Spleen (tissue), 7 donors: ENCODE measurements at regions not wholly inside any gene's neighbourhood (a gene's known extent, or its start where the extent isn't known, plus 50 kb on each side); places are given as distances from the start of the nearest gene placed in this dataset.

ENCODE experiments used
- POLR2AphosphoS5 ChIP-seq, 3 donors: sonication (generic); formaldehyde crosslinking; IDR thresholded peaks; one replicate each; pipeline ENCODE4 v1.5.1; 2017; ENCODE audit warnings: antibody characterized with exemption in 3 of 3
- TF ChIP-seq, protein P1 (sequence below), 11 experiments: fragments of 200-600 bp in 7 of 11; fragments of 450-650 bp in 4 of 11; sonication (generic) in 4 of 11; IDR thresholded peaks in 8 of 11; conservative IDR thresholded peaks in 3 of 11; 1 replicate in 7 of 11; 2 replicates in 4 of 11; pipeline versions ENCODE4 v1.4.0 to v1.8.0; 2016 to 2021; ENCODE audit warnings: antibody characterized with exemption in 11 of 11, inconsistent platforms in 4 of 11, mild to moderate bottlenecking in 1 of 11
- donor health status: DM: no; HTN: no; CAD: no; lungs with moderate emphysema.
- donor health status: DM: no; HTN: no; CAD: no.
- donor health status: DM: no; HTN: no; CAD: no.

GRCh38 chr10:64096941-64097340, 575.7 kb downstream of the REEP3 start:
- TF ChIP-seq, protein P1, sequence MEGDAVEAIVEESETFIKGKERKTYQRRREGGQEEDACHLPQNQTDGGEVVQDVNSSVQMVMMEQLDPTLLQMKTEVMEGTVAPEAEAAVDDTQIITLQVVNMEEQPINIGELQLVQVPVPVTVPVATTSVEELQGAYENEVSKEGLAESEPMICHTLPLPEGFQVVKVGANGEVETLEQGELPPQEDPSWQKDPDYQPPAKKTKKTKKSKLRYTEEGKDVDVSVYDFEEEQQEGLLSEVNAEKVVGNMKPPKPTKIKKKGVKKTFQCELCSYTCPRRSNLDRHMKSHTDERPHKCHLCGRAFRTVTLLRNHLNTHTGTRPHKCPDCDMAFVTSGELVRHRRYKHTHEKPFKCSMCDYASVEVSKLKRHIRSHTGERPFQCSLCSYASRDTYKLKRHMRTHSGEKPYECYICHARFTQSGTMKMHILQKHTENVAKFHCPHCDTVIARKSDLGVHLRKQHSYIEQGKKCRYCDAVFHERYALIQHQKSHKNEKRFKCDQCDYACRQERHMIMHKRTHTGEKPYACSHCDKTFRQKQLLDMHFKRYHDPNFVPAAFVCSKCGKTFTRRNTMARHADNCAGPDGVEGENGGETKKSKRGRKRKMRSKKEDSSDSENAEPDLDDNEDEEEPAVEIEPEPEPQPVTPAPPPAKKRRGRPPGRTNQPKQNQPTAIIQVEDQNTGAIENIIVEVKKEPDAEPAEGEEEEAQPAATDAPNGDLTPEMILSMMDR (IDR thresholded peaks at IDR 0.05 in 8 of 11, conservative IDR thresholded peaks at IDR 0.05 in 3 of 11), result no peak
- TF ChIP-seq POLR2AphosphoS5 (IDR thresholded peaks at IDR 0.05), result no peak
